Mesodermal cell (in vitro differentiated cells): ENCODE measurements at regions not wholly inside any gene's neighbourhood (a gene's known extent, or its start where the extent isn't known, plus 50 kb on each side); places are given as distances from the start of the nearest gene placed in this dataset.

Source experiments
- H3K27ac ChIP-seq: 2 replicates; pipeline ENCODE4 v1.7.0; 2013; ENCODE audit warnings: mild to moderate bottlenecking, low read depth, low read length, moderate library complexity; ENCODE audit not compliant: severe bottlenecking
- H3K36me3 ChIP-seq: 2 replicates; pipeline ENCODE4 v1.7.1; 2013; ENCODE audit warnings: mild to moderate bottlenecking, low read length, moderate library complexity; ENCODE audit not compliant: control insufficient read depth, insufficient read depth
- H3K4me1 ChIP-seq: one replicate; pipeline ENCODE4 v1.7.1; 2013; ENCODE audit warnings: mild to moderate bottlenecking, low read length; ENCODE audit not compliant: insufficient read depth, control insufficient read depth, poor library complexity, severe bottlenecking
- H3K4me3 ChIP-seq: 2 replicates; pipeline ENCODE4 v1.7.0; 2013; ENCODE audit warnings: low read length, control low read depth, mild to moderate bottlenecking; ENCODE audit not compliant: insufficient read depth, poor library complexity, severe bottlenecking; ENCODE audit errors: extremely low read depth
- H3K9me3 ChIP-seq: 2 replicates; pipeline ENCODE4 v1.7.1; 2013; ENCODE audit warnings: mild to moderate bottlenecking, low read length, moderate library complexity; ENCODE audit not compliant: control insufficient read depth
- WGBS, 2 experiments: methylation state at CpG; one replicate each; pipeline ENCODE4 v1.1.5; 2013; ENCODE audit warnings: missing lambda C conversion rate in 2 of 2; ENCODE audit not compliant: insufficient coverage in 2 of 2; 5-methylcytosine and 5-hydroxymethylcytosine counted together

GRCh38 chr13:63403733-63404132 lies 1988.1 kb upstream of the PCDH20 start:
- Histone ChIP-seq H3K36me3 (no peaks in the 10 kb centered on the region), H3K4me3 (no peak overlapping the region), H3K27ac (no peak overlapping the region)

DNA sequence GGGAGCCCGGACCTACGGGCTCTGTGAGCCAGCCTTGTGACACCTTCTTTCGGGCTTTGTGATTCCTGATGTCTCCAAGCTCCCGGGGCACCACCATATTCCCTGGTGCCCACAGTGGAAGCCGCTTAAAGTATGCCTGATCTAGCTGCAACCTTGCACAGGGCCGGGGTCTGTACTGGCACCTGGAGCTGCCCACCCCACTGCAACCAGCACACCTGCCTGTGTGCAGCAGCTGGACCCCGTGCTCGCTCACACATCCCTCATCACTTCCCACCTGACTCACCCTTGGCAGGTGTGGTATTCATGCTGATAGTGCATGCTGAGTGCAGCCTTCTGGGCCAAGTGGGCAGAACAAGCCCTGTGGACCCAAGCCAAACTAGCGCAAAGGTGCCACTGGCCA lies 1981.1 kb upstream of the PCDH20 start:
- Histone ChIP-seq H3K4me3 (no peak overlapping the region), H3K27ac (no peak overlapping the region), H3K4me1 (no peaks in the 10 kb centered on the region), H3K9me3 (no peaks in the 10 kb centered on the region), H3K36me3 (no peaks in the 10 kb centered on the region)
- WGBS, 2 experiments = 94% methylated on average over 6 to 7 of the region's 9 CpGs

More at GRCh38 chr13:63403733-63404132, 1988.1 kb upstream of the PCDH20 start:
- Histone ChIP-seq H3K9me3 (no peaks in the 10 kb centered on the region), H3K4me1 (no peaks in the 10 kb centered on the region)

DNA sequence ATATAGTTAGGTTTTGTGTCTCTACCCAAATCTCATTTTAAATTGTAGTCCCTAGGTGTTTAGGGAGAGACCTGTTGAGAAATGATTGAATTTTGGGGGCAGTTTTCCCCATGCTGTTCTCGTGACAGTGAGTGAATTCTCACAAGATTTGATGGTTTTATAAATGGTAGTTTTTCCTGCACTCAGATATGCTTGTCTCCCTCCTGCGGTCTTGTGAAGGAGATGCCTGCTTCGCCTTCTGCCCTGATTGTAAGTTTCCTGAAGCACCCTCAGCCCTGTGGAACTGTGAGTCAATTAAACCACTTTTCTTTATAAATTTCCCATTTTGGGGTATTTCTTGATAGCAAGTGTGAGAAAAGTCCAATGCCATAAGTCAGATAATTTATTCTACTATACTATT lies 1977.5 kb upstream of the PCDH20 start:
- H3K4me1 ChIP-seq = no peaks in the 10 kb centered on the region
- H3K36me3 ChIP-seq = no peaks in the 10 kb centered on the region
- no peak overlapping the region for H3K27ac ChIP-seq
- no peak overlapping the region for H3K4me3 ChIP-seq
- H3K9me3 ChIP-seq = no peaks in the 10 kb centered on the region
- WGBS, 2 experiments = 94% methylated on average over 2 of the region's 3 CpGs; no CpG with 5 or more reads in 1 of the 2 experiments

GRCh38 chr13:63389756-63390155 lies 1974.1 kb upstream of the PCDH20 start:
- Histone ChIP-seq H3K27ac (no peak overlapping the region), H3K9me3 (no peaks in the 10 kb centered on the region), H3K4me1 (no peaks in the 10 kb centered on the region), H3K4me3 (no peak overlapping the region), H3K36me3 (no peaks in the 10 kb centered on the region)
- 60% methylated on average over 1 of the region's 1 CpG; no CpG with 5 or more reads in 1 of the 2 experiments for WGBS, 2 experiments

- 86 to 88% methylated on average over 1 of the region's 2 CpGs for WGBS, 2 experiments
- no peaks in the 10 kb centered on the region for H3K9me3 ChIP-seq
Measured at GRCh38 chr13:63381078-63381859, 1965.6 kb upstream of the PCDH20 start.

DNA sequence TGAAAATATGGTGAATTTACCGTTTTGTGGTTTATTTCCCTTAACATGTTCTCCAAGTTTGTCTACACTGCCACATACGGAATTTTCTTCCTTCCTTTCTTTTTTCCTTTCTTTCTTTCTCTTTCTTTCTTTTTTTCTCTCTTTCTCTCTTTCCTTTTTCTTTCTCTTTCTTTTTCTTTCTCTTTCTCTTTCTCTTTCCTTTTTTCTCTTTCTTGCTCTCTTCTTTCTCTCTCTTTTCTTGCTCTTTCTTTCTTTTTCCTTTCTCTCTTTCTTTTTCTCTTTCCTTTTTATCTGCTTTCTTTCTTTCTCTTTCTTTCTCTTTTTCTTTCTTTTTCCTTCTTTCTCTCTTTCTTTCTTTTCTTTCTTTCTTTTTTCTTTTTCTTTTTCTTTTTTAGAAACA lies 1962.3 kb upstream of the PCDH20 start:
- no peaks in the 10 kb centered on the region for H3K36me3 ChIP-seq
- no peaks in the 10 kb centered on the region for H3K4me1 ChIP-seq
- H3K9me3 ChIP-seq = no peaks in the 10 kb centered on the region
- WGBS, 2 experiments = 86 to 88% methylated on average over 1 of the region's 2 CpGs
- H3K27ac ChIP-seq = no peak overlapping the region
- no peak overlapping the region for H3K4me3 ChIP-seq

More at GRCh38 chr13:63381078-63381859, 1965.6 kb upstream of the PCDH20 start:
- no peak overlapping the region for H3K27ac ChIP-seq
- H3K36me3 ChIP-seq = no peaks in the 10 kb centered on the region
- no peaks in the 10 kb centered on the region for H3K4me1 ChIP-seq
- H3K4me3 ChIP-seq = no peak overlapping the region

DNA sequence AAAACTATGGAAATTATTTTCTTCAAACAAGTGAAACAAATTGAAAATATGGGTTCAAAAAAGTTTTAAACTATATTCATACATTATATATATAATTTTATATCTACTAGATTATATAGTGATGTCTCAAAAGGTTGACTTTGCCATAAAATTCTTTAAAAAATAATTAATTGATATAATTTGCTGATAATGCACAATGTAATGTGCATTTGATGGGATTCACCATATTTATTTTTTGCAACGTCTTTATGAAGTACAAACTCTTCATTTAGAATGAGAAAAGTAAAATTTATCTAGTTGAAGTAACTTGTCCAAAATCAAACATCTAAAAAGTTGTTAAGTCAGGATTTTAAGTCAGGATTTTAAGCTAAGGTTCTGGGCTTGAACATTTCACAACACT lies 1954.5 kb upstream of the PCDH20 start:
- no peaks in the 10 kb centered on the region for H3K9me3 ChIP-seq
- no CpG with 5 or more reads among the region's 1 CpG for WGBS, 2 experiments
- H3K4me1 ChIP-seq = no peaks in the 10 kb centered on the region
- no peaks in the 10 kb centered on the region for H3K36me3 ChIP-seq
- H3K27ac ChIP-seq = no peak overlapping the region
- no peak overlapping the region for H3K4me3 ChIP-seq

DNA sequence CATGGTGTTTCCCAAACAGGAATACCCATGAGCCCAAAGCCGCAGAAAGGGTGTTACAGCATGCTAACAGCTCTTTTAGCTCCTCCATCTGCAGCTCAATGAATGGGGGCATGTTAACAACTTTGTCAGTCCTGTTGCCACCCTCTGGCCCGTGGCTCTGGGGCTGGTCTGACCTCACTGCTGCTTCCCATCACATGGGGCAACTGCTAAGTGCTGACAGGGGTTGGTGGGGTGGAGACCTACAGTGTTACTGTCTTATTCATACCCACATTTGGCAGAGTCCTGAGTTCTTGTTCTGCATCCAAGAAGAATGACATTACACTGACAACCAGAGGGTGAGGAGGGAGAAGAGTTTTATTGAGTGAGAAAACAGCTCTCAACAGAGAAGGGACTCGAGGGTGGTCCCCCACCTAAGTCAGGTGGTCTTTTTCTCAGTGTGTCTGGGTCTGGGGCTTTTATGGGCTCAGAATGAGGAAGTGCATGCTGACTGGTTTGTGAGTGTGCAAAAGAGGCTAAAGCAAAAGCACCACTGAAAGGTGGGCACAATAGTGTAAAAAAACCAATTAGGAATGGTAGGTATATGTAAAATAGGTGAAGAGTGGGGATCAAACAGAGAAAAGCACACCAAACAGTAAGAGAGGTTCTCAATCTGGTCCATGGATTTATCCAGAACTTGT lies 1952.0 kb upstream of the PCDH20 start:
- Histone ChIP-seq H3K27ac (no peak overlapping the region), H3K36me3 (no peaks in the 10 kb centered on the region), H3K4me3 (no peak overlapping the region), H3K9me3 (no peaks in the 10 kb centered on the region), H3K4me1 (no peaks in the 10 kb centered on the region)
- 86 to 100% methylated on average over 2 of the region's 3 CpGs for WGBS, 2 experiments

- no peaks in the 10 kb centered on the region for H3K4me1 ChIP-seq
- no peaks in the 10 kb centered on the region for H3K9me3 ChIP-seq
- H3K36me3 ChIP-seq = no peaks in the 10 kb centered on the region
- H3K27ac ChIP-seq = no peak overlapping the region
- H3K4me3 ChIP-seq = no peak overlapping the region
Measured at GRCh38 chr13:63364159-63364558, 1948.5 kb upstream of the PCDH20 start.

GRCh38 chr13:63351533-63351932 lies 1935.9 kb upstream of the PCDH20 start:
- no peak overlapping the region for H3K4me3 ChIP-seq
- WGBS, 2 experiments = 83 to 100% methylated on average over 1 of the region's 2 CpGs

GRCh38 chr13:63351081-63351480 lies 1935.4 kb upstream of the PCDH20 start:
- Histone ChIP-seq H3K4me1 (no peaks in the 10 kb centered on the region), H3K36me3 (no peaks in the 10 kb centered on the region), H3K27ac (no peak overlapping the region), H3K4me3 (no peak overlapping the region), H3K9me3 (no peaks in the 10 kb centered on the region)
- 86 to 96% methylated on average over 1 to 2 of the region's 2 CpGs for whole genome bisulfite sequencing, 2 experiments

More at GRCh38 chr13:63351533-63351932, 1935.9 kb upstream of the PCDH20 start:
- no peaks in the 10 kb centered on the region for H3K9me3 ChIP-seq
- no peak overlapping the region for H3K27ac ChIP-seq
- H3K36me3 ChIP-seq = no peaks in the 10 kb centered on the region
- H3K4me1 ChIP-seq = no peaks in the 10 kb centered on the region
